Stromal cell of bone marrow (primary cell): ENCODE measurements at regions not wholly inside any gene's neighbourhood (a gene's known extent, or its start where the extent isn't known, plus 50 kb on each side); places are given as distances from the start of the nearest gene placed in this dataset.
A peak's percentile ranks its signal among the peaks of the same experiment; 100 is the strongest.
"Not testable (repeated sequence)": the region's sequence is repeated elsewhere in the genome, so short reads cannot be mapped to it uniquely, and the experiment has no call there.

ENCODE experiments used
- DNase-seq: peaks from one replicate; pipeline ENCODE4 v3.0.0-alpha.2; 2012; ENCODE audit warnings: low read depth

DNA sequence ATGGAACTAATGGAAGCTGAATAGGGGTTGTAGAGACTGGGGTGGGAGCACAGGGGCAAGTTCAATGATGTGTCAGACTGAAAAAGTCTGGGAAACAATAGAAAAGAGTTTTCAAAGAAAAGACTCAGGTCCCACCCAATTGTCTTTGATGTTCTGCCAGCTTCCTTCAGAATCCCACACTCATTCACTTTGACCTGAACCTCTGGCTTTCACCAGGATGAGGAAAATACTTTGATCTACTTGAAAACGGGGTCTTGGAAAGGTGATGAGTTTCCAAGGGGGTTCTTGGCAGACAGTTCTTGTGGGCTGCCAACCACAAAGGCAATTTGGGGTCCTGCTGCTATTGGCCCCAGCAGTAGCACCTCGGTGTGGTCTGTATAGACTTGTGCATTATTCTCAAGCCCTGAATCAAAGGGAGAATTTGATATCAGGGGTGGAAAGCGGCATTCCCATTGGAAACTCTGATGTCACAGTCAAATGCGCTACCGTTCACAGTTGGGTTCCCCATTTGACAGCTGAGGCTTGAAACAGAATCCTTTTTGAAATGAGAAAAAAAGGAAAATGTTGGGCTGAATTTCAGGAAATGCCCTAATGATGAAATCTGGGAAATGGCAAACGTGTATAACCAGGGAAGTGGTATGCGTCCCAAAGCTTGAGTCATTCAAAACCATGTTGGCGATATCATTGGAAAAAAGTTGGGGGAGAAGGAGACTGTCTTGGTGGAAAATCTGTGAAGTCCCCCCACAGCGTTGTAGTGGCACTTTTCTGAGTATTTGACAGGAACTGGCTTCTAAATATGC is 229.2 kb upstream of the LRTM1 start:
- no peak for DNase-seq

DNA sequence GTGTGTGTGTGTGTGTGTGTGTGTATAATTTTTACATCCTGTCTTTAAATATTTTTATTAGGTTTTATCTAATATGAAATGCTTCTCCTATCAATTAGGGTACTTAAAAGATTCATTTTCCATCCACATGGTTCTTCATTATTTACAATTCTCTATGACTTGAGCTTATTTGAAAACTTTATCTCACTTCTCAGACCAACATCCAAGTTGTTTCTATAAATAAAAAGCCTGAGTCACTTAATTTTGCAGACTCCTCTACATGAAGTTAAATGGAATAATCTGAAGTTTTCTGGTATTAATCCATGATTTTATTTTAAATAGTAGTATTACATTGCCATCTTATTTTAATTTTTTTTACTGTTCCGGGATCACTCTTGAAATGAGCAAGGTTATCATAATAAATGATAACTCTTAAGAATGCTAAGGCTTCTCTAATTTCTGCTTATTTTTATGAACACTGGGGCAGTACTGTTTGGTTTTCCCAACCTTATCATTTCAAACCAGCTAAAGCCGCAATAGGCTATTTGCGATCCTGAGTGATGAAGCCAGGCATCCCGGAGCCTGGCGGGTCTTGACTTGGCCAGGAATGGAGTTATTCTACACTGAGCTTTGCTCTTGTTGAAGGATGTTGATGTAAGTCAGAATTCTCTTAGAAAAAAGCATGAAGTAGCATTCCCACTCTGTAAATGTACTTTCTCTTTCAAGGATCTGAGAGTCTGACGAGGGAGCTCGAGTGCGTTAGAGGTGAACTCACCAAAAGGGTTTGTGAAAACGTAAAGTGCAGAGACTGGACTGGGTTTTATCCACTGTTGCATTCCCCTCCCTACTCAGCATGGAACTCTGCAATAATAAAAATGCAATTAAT is 220.2 kb upstream of the LRTM1 start:
- DNase-seq = no peak

DNA sequence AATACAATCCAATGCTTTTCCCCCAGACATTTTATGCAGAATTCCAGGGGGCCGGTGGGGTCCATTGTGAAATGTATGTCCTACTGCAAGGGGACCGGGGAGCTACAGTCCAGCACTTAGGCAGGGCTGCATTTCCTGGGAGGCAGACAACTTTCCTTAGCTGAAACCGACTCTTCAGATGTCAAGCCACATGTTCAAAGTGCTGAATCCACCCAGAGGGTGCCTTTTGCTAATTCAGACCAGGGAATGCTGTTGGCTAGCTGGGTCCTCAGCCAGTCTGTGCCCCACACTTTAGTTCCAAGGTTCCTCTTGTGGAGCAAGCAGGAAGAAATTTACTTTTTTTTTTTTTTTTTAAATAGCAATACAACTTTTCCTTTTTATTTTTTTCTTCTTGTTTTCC is 219.5 kb upstream of the LRTM1 start:
- DNase-seq = no peak

DNA sequence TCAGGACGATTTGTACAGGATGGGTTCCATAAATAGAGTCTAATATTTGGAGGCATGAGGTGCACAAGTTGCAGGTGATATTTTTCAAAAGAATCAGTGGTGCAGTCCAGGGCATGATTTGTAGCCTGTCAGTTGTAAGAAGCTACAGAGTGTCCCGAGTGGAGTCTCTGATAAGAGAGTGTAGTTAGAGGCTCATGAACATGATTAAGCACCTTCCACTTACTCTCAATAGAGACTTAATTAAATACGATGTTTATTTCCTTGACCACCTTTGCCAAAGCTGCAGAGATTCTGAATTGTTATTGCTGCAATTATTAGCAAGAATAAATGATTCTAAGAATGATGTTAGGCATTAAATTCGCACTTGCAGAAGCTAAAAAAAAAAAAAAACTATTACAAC is 218.4 kb upstream of the LRTM1 start:
- DNase-seq = no peak

DNA sequence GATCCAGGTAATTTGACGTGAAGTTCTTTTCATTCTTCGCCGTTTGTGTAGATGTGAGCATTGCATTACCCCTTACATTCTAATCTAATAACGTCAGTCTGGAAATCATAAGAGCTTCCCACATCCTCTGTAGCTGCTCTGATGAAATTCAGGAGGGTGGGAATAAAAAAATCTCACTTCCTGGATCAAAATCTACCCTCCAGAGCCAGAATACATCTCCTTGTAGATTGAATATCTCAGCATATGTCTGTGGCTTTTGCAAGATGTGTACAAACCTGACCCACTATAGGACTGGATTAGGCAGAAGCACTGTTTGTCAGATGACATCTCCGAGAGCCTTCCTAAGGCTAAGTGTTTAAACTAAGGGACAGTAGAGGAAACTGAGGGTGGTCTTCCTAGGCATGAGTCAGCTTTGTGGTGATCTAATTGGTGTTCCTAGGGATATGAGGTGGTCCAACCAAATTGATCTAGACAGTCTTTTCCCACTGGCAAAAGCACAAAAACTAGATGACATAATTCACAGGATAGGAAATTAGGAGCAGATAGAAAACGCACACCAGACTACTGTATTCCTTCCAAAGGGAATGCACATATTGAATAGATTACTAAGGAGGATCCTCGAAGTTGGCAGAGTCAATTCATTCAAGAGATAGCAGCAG is 216.3 kb upstream of the LRTM1 start:
- DNase-seq = no peak

DNA sequence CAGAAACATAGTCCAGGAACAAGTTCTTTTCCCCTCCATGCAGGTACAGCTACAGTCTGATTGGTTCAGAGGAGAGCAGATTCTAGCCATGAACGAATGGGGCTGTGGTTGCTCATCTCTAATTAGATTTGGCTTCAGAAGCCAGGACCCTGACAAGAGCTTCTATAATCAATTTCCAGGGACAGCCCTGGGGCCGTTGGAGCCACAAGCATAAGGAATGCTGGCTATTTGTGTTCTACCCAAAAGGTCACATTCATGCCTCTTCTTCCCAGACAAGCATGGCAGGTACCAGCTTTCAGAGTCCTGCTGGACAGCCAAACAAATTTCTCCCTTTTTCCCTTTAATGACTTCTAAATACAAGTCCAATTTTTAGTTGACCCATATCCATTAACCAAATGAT is 215.5 kb upstream of the LRTM1 start:
- no peak for DNase-seq

DNA sequence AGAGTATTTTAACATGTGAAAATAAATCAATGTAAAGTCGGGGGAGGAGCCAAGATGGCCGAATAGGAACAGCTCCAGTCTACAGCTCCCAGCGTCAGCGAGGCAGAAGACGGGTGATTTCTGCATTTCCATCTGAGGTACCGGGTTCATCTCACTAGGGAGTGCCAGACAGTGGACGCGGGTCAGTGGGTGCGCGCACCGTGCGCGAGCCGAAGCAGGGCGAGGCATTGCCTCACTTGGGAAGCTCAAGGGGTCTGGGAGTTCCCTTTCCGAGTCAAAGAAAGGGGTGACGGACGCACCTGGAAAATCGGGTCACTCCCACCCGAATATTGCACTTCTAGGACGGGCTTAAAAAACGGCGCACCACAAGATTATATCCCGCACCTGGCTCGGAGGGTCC is 208.4 kb upstream of the LRTM1 start:
- DNase-seq = not testable (repeated sequence)

DNA sequence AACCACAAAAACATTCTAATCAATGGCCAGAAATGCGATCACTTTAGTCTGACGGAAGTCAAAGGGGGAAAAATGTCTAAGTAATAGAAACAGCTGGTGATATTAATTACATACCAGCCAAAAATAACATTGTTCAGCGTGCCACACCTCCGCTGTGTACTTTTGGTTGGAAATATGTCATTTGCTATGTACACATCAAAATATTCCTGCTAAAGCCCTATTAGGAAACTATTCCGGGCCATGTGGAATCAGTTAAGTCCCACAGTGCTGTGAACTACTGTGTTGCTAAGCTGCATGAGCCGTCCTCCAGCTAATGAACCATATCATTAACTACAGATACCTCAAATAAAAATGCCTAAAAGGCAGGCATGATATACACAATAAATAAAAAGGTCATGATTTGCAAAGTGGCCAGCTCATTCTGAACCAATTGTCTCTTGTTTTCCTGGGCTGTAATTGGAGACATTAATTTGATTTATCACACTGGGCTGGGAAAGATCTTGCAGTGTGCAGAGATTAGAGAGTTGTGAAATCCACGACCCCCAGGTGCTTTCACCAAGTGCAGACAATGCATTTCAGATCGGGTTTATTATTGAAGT is 200.5 kb upstream of the LRTM1 start:
- DNase-seq = peak; percentile 33

DNA sequence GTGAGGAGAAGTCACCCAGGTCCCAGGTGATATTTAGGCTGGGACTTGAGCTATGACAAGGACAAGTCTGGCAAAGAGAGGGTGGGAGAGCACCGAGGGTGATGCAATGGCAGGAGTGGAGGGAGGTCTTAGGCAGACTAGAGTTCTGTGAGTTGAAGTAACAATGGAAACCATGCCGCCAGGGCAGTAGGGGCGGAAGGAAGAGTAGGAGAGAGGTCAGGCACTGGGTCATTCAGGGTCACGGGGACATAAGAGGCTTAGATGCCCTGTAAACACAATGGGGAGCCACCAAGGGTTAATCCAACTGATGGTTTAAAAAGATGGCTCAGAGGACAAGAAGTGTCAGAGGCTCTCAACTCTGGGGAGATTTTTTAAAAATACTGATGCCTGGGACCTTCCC is 199.7 kb upstream of the LRTM1 start:
- no peak for DNase-seq

DNA sequence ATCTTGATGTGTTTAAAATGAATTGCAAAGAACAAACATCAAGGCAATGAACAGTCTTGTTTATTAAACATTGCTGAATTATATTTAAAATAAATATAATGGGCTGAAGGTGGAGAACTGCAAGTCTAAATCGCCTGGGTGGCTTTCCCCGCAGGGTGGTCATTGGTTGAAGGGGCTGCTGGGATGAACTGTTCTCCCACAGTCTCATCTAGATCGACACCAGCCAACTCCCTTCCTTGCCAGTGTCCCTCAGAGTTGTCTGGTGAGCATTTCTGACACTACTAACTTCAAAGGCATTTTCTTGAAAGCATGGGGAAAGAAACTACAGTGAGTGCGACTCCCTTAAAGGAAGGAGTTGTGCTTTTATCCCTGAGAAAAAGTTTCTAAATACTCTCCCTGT is 196.5 kb upstream of the LRTM1 start:
- DNase-seq = no peak
